ENCODE measurements at regions not wholly inside any gene's neighbourhood (a gene's known extent, or its start where the extent isn't known, plus 50 kb on each side); places are given as distances from the start of the nearest gene placed in this dataset.

DNA sequence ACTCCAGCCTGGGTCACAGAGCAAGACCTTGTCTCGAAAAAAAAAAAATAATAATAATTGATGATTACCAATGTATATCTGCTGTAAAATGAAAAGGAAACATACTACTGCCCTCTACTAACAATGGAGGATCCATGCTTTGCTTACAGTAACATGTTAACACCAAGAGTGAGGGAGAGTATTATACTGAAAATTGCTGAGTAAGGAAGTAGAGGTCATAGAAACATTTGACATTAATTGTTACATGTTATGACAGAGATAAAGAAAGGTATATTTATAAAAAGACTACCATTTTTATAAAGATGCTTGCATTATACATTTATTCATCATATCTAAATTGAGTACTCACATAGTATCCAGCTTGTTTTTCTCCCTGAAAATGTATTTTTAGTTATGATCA lies 1989.8 kb upstream of the TENM3 start:
- no peaks in the 10 kb centered on the region for H3K36me3 Mint-ChIP-seq (ENCODE audit: low read depth)
- TF ChIP-seq, protein P1, sequence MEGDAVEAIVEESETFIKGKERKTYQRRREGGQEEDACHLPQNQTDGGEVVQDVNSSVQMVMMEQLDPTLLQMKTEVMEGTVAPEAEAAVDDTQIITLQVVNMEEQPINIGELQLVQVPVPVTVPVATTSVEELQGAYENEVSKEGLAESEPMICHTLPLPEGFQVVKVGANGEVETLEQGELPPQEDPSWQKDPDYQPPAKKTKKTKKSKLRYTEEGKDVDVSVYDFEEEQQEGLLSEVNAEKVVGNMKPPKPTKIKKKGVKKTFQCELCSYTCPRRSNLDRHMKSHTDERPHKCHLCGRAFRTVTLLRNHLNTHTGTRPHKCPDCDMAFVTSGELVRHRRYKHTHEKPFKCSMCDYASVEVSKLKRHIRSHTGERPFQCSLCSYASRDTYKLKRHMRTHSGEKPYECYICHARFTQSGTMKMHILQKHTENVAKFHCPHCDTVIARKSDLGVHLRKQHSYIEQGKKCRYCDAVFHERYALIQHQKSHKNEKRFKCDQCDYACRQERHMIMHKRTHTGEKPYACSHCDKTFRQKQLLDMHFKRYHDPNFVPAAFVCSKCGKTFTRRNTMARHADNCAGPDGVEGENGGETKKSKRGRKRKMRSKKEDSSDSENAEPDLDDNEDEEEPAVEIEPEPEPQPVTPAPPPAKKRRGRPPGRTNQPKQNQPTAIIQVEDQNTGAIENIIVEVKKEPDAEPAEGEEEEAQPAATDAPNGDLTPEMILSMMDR (IDR thresholded peaks at IDR 0.05; ENCODE audit: unreplicated experiment in 3 of 3), result no peak
- no peaks in the 10 kb centered on the region for H3K9me3 Mint-ChIP-seq
- no peaks in the 10 kb centered on the region for H3K27me3 Mint-ChIP-seq (ENCODE audit: low read depth)
- no peak overlapping the region for H3K4me3 Mint-ChIP-seq
- H3K27ac Mint-ChIP-seq, result no peak overlapping the region
- H3K4me1 Mint-ChIP-seq, result no peaks in the 10 kb centered on the region

DNA sequence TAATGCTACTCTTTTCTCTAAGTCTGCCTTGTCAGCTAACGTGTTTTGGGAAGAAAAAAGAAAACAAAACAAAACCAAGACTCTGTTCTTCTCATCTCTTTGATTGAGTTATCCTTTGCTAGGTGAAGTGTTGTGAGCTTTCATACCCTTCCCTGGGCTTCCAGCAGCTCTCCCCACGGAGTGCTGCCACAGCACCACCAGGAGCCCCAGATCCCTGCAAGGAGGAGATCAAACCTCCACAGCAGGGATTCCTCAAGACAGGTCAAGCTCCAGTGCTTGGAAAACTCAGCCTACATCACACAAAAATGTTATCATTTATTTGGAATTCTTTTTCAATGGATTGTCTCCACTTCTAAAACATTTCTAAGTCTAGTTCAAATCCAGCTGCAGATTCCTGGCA lies 1981.9 kb upstream of the TENM3 start:
- TF ChIP-seq, protein P1 (IDR thresholded peaks at IDR 0.05; ENCODE audit: unreplicated experiment in 3 of 3), result no peak
- H3K9me3 Mint-ChIP-seq, result no peaks in the 10 kb centered on the region
- no peak overlapping the region for H3K27ac Mint-ChIP-seq
- H3K4me1 Mint-ChIP-seq, result no peaks in the 10 kb centered on the region
- no peak overlapping the region for H3K4me3 Mint-ChIP-seq
- H3K36me3 Mint-ChIP-seq (ENCODE audit: low read depth), result no peaks in the 10 kb centered on the region
- no peaks in the 10 kb centered on the region for H3K27me3 Mint-ChIP-seq (ENCODE audit: low read depth)

DNA sequence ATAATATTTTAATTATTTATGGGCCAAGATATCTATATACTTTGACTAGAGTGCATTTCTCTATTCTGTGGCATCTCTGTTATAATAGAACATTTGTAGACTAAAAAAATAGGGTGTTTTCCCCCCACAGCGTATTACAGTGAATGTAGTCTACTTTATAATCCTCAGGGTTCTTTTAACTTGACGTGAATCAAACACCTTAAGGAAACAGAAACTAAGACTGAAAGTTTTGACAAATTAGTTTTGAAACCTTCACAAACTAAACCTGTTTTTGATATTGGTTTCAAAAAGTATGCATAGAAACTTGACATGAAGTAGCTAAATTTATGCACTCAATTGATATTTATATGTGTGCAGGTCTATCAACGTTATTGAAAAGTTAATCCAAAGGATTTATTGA lies 1963.1 kb upstream of the TENM3 start:
- Mint-ChIP-seq H3K4me1 (no peaks in the 10 kb centered on the region), H3K4me3 (no peak overlapping the region), H3K27me3 (ENCODE audit: low read depth) (no peaks in the 10 kb centered on the region), H3K27ac (no peak overlapping the region), H3K9me3 (no peaks in the 10 kb centered on the region), H3K36me3 (ENCODE audit: low read depth) (no peaks in the 10 kb centered on the region)
- TF ChIP-seq, protein P1 (IDR thresholded peaks at IDR 0.05; ENCODE audit: unreplicated experiment in 3 of 3), result no peak

DNA sequence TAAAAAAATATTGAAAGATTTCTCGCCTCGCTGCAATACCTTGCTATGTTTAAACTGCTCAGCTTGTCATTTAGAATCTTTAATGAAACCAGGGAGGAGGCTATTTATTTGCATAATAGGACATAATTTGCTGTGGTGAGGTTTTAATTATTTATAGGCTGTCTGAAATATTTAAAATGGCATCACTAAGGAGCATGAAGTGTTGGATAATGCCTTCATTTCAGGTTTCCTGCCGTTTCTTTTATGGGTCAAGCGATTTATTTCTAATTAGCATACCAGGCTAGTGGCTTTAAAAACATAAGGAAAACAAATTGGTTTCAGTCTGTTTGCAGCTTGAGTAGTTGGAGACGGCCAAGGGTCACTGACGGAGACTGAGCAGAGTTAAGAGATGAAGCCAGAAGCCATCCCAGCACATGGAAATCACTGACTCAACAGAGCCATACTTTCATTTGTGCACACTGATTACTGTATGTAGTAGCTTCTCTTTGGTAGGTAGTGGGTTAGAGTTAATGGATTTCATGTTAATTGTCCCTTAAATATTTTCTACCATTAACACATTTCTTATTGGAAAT lies 1962.4 kb upstream of the TENM3 start:
- TF ChIP-seq, protein P1 (IDR thresholded peaks at IDR 0.05; ENCODE audit: unreplicated experiment in 3 of 3), result no peak
- H3K27me3 Mint-ChIP-seq (ENCODE audit: low read depth), result no peaks in the 10 kb centered on the region
- no peaks in the 10 kb centered on the region for H3K9me3 Mint-ChIP-seq
- H3K4me3 Mint-ChIP-seq, result no peak overlapping the region
- no peaks in the 10 kb centered on the region for H3K36me3 Mint-ChIP-seq (ENCODE audit: low read depth)
- no peaks in the 10 kb centered on the region for H3K4me1 Mint-ChIP-seq
- H3K27ac Mint-ChIP-seq, result peak overlapping the region in 1 of 3 experiments; percentile 31

DNA sequence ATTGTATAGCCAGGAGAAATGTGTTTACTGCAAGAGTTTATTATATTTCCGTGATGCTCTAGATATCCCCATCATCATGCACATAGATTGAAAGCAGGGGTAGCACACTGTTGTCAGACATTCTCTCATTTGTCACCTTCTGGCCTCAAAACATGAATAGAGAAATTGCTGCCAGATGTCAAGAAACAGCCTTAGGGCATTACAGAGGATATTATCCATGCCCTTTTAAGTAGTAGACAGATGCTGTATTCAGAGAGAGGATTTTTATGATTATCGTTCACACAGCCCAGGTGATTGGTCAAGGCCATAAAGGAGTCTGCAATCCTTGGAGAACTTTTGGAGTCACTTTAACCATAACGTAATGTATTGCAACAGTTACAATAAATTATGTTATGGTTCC lies 1961.5 kb upstream of the TENM3 start:
- H3K36me3 Mint-ChIP-seq (ENCODE audit: low read depth), result no peaks in the 10 kb centered on the region
- H3K27me3 Mint-ChIP-seq (ENCODE audit: low read depth), result no peaks in the 10 kb centered on the region
- no peak overlapping the region for H3K27ac Mint-ChIP-seq
- TF ChIP-seq, protein P1 (IDR thresholded peaks at IDR 0.05; ENCODE audit: unreplicated experiment in 3 of 3), result no peak
- no peaks in the 10 kb centered on the region for H3K4me1 Mint-ChIP-seq
- no peaks in the 10 kb centered on the region for H3K9me3 Mint-ChIP-seq
- H3K4me3 Mint-ChIP-seq, result no peak overlapping the region

DNA sequence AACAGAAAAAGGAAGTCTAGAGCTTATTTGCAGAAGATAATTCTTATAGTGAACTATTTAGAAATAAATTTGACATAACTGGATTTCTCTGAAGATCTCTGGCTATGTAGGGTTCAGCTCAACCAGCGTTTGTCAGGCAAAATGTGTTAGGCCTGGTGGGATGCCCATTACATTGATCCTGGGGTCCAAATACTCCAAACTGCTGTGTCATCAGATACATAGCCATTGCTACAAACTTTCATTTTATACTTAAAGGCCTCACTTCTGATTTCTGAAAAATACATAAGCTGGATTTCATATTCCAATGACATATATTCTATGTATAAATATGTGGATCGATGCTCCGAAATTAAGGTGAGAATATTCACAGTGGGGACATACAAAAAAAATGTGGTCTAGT lies 1958.9 kb upstream of the TENM3 start:
- Mint-ChIP-seq H3K36me3 (ENCODE audit: low read depth) (no peaks in the 10 kb centered on the region), H3K27ac (no peak overlapping the region), H3K27me3 (ENCODE audit: low read depth) (no peaks in the 10 kb centered on the region), H3K4me3 (no peak overlapping the region), H3K4me1 (no peaks in the 10 kb centered on the region), H3K9me3 (no peaks in the 10 kb centered on the region)
- TF ChIP-seq, protein P1 (IDR thresholded peaks at IDR 0.05; ENCODE audit: unreplicated experiment in 3 of 3), result no peak
